ENCODE measurements at regions not wholly inside any gene's neighbourhood (a gene's known extent, or its start where the extent isn't known, plus 50 kb on each side); places are given as distances from the start of the nearest gene placed in this dataset.

GRCh38 chr6:142602972-142603371, 301.2 kb downstream of the ADGRG6 start:
- Histone ChIP-seq H3K9me3 (ENCODE audit: control insufficient read depth, low read depth, low read length) (no peaks in the 10 kb centered on the region), H3K27ac (ENCODE audit: control insufficient read depth, insufficient read depth, low read length) (no peak overlapping the region), H3K4me1 (ENCODE audit: control insufficient read depth, extremely low read depth, insufficient read depth, low read length) (peaks cover 3% of the 10 kb centered on the region), H3K4me3 (ENCODE audit: control insufficient read depth in 2 of 3, extremely low read depth in 1 of 3, insufficient read depth in 2 of 3, low read depth in 1 of 3, low read length in 3 of 3) (no peak overlapping the region), H3K9ac (ENCODE audit: control insufficient read depth, extremely low read depth, insufficient read depth, low read length) (no peak overlapping the region), H4K20me1 (ENCODE audit: control insufficient read depth, extremely low read depth, insufficient read depth, low read length) (no peaks in the 10 kb centered on the region), H3K27me3 (ENCODE audit: control insufficient read depth, extremely low read depth, insufficient read depth, low read length) (no peaks in the 10 kb centered on the region), H3K9me1 (ENCODE audit: control insufficient read depth, extremely low read depth, insufficient read depth, low read length) (no peaks in the 10 kb centered on the region), H2AFZ (ENCODE audit: control insufficient read depth, low read length) (no peak overlapping the region), H3K4me2 (ENCODE audit: control insufficient read depth, extremely low read depth, insufficient read depth, low read depth, low read length) (no peak overlapping the region), H3K79me2 (ENCODE audit: control insufficient read depth, insufficient read depth, low read length) (no peaks in the 10 kb centered on the region), H3K36me3 (ENCODE audit: control insufficient read depth in 2 of 2, extremely low read depth in 1 of 2, insufficient read depth in 2 of 2, low read length in 2 of 2) (no peaks in the 10 kb centered on the region)
- no peak for DNase-seq (ENCODE audit: low read depth, low spot score)
- no peak for TF ChIP-seq EZH2 (IDR thresholded peaks at IDR 0.05; ENCODE audit: low read length)
- no peak for TF ChIP-seq CTCF (optimal IDR thresholded peaks at IDR 0.05 in 1 of 3, IDR thresholded peaks at IDR 0.05 in 1 of 3, conservative IDR thresholded peaks at IDR 0.05 in 1 of 3; ENCODE audit: extremely low read depth in 1 of 3, insufficient read depth in 2 of 3, low read length in 3 of 3)
- no peak for FAIRE-seq
- dilution Hi-C loops (cut with MboI; ENCODE audit: extremely low pct_ligation_motif_present, low sequenced_read_pairs): no loop called here

GRCh38 chr6:142605922-142606485, 304.2 kb downstream of the ADGRG6 start:
- Histone ChIP-seq H3K4me1 (ENCODE audit: control insufficient read depth, extremely low read depth, insufficient read depth, low read length) (peaks cover 3% of the 10 kb centered on the region), H3K4me2 (ENCODE audit: control insufficient read depth, extremely low read depth, insufficient read depth, low read depth, low read length) (peak overlapping the region; percentile 1), H3K9me3 (ENCODE audit: control insufficient read depth, low read depth, low read length) (no peaks in the 10 kb centered on the region), H3K9ac (ENCODE audit: control insufficient read depth, extremely low read depth, insufficient read depth, low read length) (no peak overlapping the region), H3K4me3 (ENCODE audit: control insufficient read depth in 2 of 3, extremely low read depth in 1 of 3, insufficient read depth in 2 of 3, low read depth in 1 of 3, low read length in 3 of 3) (no peak overlapping the region), H3K9me1 (ENCODE audit: control insufficient read depth, extremely low read depth, insufficient read depth, low read length) (no peaks in the 10 kb centered on the region), H2AFZ (ENCODE audit: control insufficient read depth, low read length) (peak overlapping the region; percentile 72), H4K20me1 (ENCODE audit: control insufficient read depth, extremely low read depth, insufficient read depth, low read length) (no peaks in the 10 kb centered on the region), H3K27ac (ENCODE audit: control insufficient read depth, insufficient read depth, low read length) (no peak overlapping the region), H3K79me2 (ENCODE audit: control insufficient read depth, insufficient read depth, low read length) (no peaks in the 10 kb centered on the region), H3K36me3 (ENCODE audit: control insufficient read depth in 2 of 2, extremely low read depth in 1 of 2, insufficient read depth in 2 of 2, low read length in 2 of 2) (no peaks in the 10 kb centered on the region), H3K27me3 (ENCODE audit: control insufficient read depth, extremely low read depth, insufficient read depth, low read length) (no peaks in the 10 kb centered on the region)
- dilution Hi-C loops (cut with MboI; ENCODE audit: extremely low pct_ligation_motif_present, low sequenced_read_pairs): no loop called here
- no peak for DNase-seq (ENCODE audit: low read depth, low spot score)
- peak; percentile 80 for FAIRE-seq
- TF ChIP-seq EZH2 (IDR thresholded peaks at IDR 0.05; ENCODE audit: low read length): no peak
- no peak for TF ChIP-seq CTCF (optimal IDR thresholded peaks at IDR 0.05 in 1 of 3, IDR thresholded peaks at IDR 0.05 in 1 of 3, conservative IDR thresholded peaks at IDR 0.05 in 1 of 3; ENCODE audit: extremely low read depth in 1 of 3, insufficient read depth in 2 of 3, low read length in 3 of 3)
